ENCODE measurements at regions not wholly inside any gene's neighbourhood (a gene's known extent, or its start where the extent isn't known, plus 50 kb on each side); places are given as distances from the start of the nearest gene placed in this dataset.

DNA sequence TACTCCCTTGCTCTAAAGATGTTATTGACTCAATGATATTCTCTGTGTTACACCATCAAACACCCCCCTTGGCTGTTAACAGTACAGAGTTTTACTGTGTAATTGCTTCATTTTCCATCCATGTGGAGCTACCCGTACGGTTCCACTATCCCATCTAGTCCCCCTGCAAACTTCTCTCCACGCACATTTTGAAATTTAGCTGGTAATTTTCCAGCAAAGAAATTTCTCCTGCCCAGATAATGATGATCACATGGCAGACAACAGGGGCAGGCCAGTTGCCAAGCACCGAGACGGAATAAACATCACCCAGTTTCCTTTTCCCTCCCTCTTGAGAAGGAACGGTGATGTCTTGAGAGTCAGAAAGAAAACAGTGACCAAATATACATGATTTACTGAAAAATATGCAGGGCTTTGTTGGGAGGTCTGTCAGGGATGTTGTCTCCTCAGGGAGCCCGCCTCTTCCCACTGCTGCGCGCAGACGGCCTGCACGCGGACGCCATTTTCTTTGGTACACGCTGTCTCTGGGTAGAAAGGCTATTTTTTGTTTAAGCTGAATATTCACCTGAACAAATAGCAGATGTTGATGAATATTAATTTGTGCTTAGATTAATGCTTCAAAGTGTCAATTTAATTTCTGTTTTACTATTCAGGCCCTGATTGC lies 109.9 kb downstream of the OLFM4 start:
- no peak for TF ChIP-seq EZH2 (IDR thresholded peaks at IDR 0.05)
- TF ChIP-seq, protein P1, sequence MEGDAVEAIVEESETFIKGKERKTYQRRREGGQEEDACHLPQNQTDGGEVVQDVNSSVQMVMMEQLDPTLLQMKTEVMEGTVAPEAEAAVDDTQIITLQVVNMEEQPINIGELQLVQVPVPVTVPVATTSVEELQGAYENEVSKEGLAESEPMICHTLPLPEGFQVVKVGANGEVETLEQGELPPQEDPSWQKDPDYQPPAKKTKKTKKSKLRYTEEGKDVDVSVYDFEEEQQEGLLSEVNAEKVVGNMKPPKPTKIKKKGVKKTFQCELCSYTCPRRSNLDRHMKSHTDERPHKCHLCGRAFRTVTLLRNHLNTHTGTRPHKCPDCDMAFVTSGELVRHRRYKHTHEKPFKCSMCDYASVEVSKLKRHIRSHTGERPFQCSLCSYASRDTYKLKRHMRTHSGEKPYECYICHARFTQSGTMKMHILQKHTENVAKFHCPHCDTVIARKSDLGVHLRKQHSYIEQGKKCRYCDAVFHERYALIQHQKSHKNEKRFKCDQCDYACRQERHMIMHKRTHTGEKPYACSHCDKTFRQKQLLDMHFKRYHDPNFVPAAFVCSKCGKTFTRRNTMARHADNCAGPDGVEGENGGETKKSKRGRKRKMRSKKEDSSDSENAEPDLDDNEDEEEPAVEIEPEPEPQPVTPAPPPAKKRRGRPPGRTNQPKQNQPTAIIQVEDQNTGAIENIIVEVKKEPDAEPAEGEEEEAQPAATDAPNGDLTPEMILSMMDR (IDR thresholded peaks at IDR 0.05): no peak
